ENCODE measurements at regions not wholly inside any gene's neighbourhood (a gene's known extent, or its start where the extent isn't known, plus 50 kb on each side); places are given as distances from the start of the nearest gene placed in this dataset.

DNA sequence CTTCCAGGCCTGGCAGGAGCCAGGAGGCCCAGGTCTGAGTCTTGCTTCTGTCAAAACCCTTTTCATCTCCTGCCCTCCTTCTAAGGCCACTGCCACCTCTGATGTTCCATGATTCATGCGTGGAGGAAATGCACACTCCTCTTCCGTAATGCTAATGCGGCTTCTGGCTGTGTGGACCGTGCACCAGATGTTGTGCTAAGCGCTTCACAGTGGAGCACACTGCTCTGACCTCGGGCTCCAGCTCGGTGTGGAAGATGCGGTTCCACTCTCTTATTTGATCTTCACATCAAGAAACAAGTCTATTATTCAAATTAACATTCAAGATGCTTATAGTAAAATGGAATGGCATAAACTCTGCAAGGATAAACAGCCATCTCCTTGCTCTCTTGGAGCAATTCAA is 629.2 kb downstream of the UQCRFS1 start:
- no peak overlapping the region for H3K4me2 ChIP-seq (ENCODE audit: insufficient read depth, low read length)
- no peaks in the 10 kb centered on the region for H4K20me1 ChIP-seq (ENCODE audit: insufficient read depth, low read length)
- no peak for DNase-seq (ENCODE audit: insufficient read length, low spot score, missing footprints)
- H3K4me1 ChIP-seq (ENCODE audit: insufficient read depth, low read length), result no peaks in the 10 kb centered on the region
- no peak for TF ChIP-seq CTCF (IDR thresholded peaks at IDR 0.05; ENCODE audit: extremely low read depth, low read depth, low read length)
- H3K4me3 ChIP-seq (ENCODE audit: insufficient read depth, low read length), result no peak overlapping the region
- H3K36me3 ChIP-seq (ENCODE audit: insufficient read depth, low read length), result no peaks in the 10 kb centered on the region
- H3K79me2 ChIP-seq (ENCODE audit: insufficient read depth, low read length), result no peaks in the 10 kb centered on the region
- no peak overlapping the region for H2AFZ ChIP-seq (ENCODE audit: low read length)
- no peak overlapping the region for H3K27ac ChIP-seq (ENCODE audit: low read depth, low read length)
- peaks cover 2% of the 10 kb centered on the region for H3K9me3 ChIP-seq (ENCODE audit: low read depth, low read length)
- H3K27me3 ChIP-seq (ENCODE audit: insufficient read depth, low read length), result no peaks in the 10 kb centered on the region

GRCh38 chr19:28583242-28583641 is 629.7 kb downstream of the UQCRFS1 start:
- H4K20me1 ChIP-seq (ENCODE audit: insufficient read depth, low read length), result no peaks in the 10 kb centered on the region
- no peaks in the 10 kb centered on the region for H3K27me3 ChIP-seq (ENCODE audit: insufficient read depth, low read length)
- H3K4me3 ChIP-seq (ENCODE audit: insufficient read depth, low read length), result no peak overlapping the region
- TF ChIP-seq CTCF (IDR thresholded peaks at IDR 0.05; ENCODE audit: extremely low read depth, low read depth, low read length), result no peak
- DNase-seq (ENCODE audit: insufficient read length, low spot score, missing footprints), result no peak
- H3K27ac ChIP-seq (ENCODE audit: low read depth, low read length), result no peak overlapping the region
- H3K4me2 ChIP-seq (ENCODE audit: insufficient read depth, low read length), result no peak overlapping the region
- H2AFZ ChIP-seq (ENCODE audit: low read length), result no peak overlapping the region
- no peaks in the 10 kb centered on the region for H3K79me2 ChIP-seq (ENCODE audit: insufficient read depth, low read length)
- no peaks in the 10 kb centered on the region for H3K4me1 ChIP-seq (ENCODE audit: insufficient read depth, low read length)
- no peaks in the 10 kb centered on the region for H3K36me3 ChIP-seq (ENCODE audit: insufficient read depth, low read length)
- peaks cover under 1% of the 10 kb centered on the region for H3K9me3 ChIP-seq (ENCODE audit: low read depth, low read length)

GRCh38 chr19:28582796-28583195 is 630.2 kb downstream of the UQCRFS1 start:
- H3K36me3 ChIP-seq (ENCODE audit: insufficient read depth, low read length), result no peaks in the 10 kb centered on the region
- H3K4me2 ChIP-seq (ENCODE audit: insufficient read depth, low read length), result no peak overlapping the region
- no peaks in the 10 kb centered on the region for H3K4me1 ChIP-seq (ENCODE audit: insufficient read depth, low read length)
- H3K27ac ChIP-seq (ENCODE audit: low read depth, low read length), result no peak overlapping the region
- H3K9me3 ChIP-seq (ENCODE audit: low read depth, low read length), result peaks cover 2% of the 10 kb centered on the region
- no peak for TF ChIP-seq CTCF (IDR thresholded peaks at IDR 0.05; ENCODE audit: extremely low read depth, low read depth, low read length)
- H3K4me3 ChIP-seq (ENCODE audit: insufficient read depth, low read length), result no peak overlapping the region
- no peaks in the 10 kb centered on the region for H3K27me3 ChIP-seq (ENCODE audit: insufficient read depth, low read length)
- DNase-seq (ENCODE audit: insufficient read length, low spot score, missing footprints), result no peak
- H3K79me2 ChIP-seq (ENCODE audit: insufficient read depth, low read length), result no peaks in the 10 kb centered on the region
- H4K20me1 ChIP-seq (ENCODE audit: insufficient read depth, low read length), result no peaks in the 10 kb centered on the region
- no peak overlapping the region for H2AFZ ChIP-seq (ENCODE audit: low read length)

GRCh38 chr19:28582344-28582743 is 630.6 kb downstream of the UQCRFS1 start:
- H3K9me3 ChIP-seq (ENCODE audit: low read depth, low read length), result peaks cover 2% of the 10 kb centered on the region
- no peak overlapping the region for H3K27ac ChIP-seq (ENCODE audit: low read depth, low read length)
- no peak overlapping the region for H3K4me3 ChIP-seq (ENCODE audit: insufficient read depth, low read length)
- H4K20me1 ChIP-seq (ENCODE audit: insufficient read depth, low read length), result no peaks in the 10 kb centered on the region
- no peak overlapping the region for H2AFZ ChIP-seq (ENCODE audit: low read length)
- no peak for DNase-seq (ENCODE audit: insufficient read length, low spot score, missing footprints)
- H3K36me3 ChIP-seq (ENCODE audit: insufficient read depth, low read length), result no peaks in the 10 kb centered on the region
- TF ChIP-seq CTCF (IDR thresholded peaks at IDR 0.05; ENCODE audit: extremely low read depth, low read depth, low read length), result no peak
- H3K79me2 ChIP-seq (ENCODE audit: insufficient read depth, low read length), result no peaks in the 10 kb centered on the region
- no peaks in the 10 kb centered on the region for H3K27me3 ChIP-seq (ENCODE audit: insufficient read depth, low read length)
- no peaks in the 10 kb centered on the region for H3K4me1 ChIP-seq (ENCODE audit: insufficient read depth, low read length)
- H3K4me2 ChIP-seq (ENCODE audit: insufficient read depth, low read length), result no peak overlapping the region

Measured in osteoblast (primary cell).